ENCODE measurements at regions not wholly inside any gene's neighbourhood (a gene's known extent, or its start where the extent isn't known, plus 50 kb on each side); places are given as distances from the start of the nearest gene placed in this dataset.
"Not testable (repeated sequence)": the region's sequence is repeated elsewhere in the genome, so short reads cannot be mapped to it uniquely, and the experiment has no call there.

- TF ChIP-seq POLR2A (IDR thresholded peaks at IDR 0.05; ENCODE audit: borderline replicate concordance, extremely low read depth, insufficient read depth, insufficient read length); YY1 (IDR thresholded peaks at IDR 0.05; ENCODE audit: extremely low read depth, insufficient replicate concordance, low read depth, low read length); ATF3 (IDR thresholded peaks at IDR 0.05); CTCF (IDR thresholded peaks at IDR 0.05 in 2 of 3, conservative IDR thresholded peaks at IDR 0.05 in 1 of 3; ENCODE audit: borderline replicate concordance in 1 of 3, insufficient read depth in 1 of 3, low read depth in 2 of 3, low read length in 2 of 3); ZFX (IDR thresholded peaks at IDR 0.05); RAD21 (IDR thresholded peaks at IDR 0.05; ENCODE audit: low read depth); MAX (IDR thresholded peaks at IDR 0.05); SP1 (IDR thresholded peaks at IDR 0.05; ENCODE audit: low read depth); REST (IDR thresholded peaks at IDR 0.05; ENCODE audit: low read depth); ZBTB33 (IDR thresholded peaks at IDR 0.05; ENCODE audit: extremely low read depth, insufficient replicate concordance, low read length): not testable (repeated sequence)
Measured at GRCh38 chr7:145102199-145102598, 266.3 kb upstream of the TPK1 start.

All from HCT116 (cell line).